Small intestine (tissue), 7 donors: ENCODE measurements at regions not wholly inside any gene's neighbourhood (a gene's known extent, or its start where the extent isn't known, plus 50 kb on each side); places are given as distances from the start of the nearest gene placed in this dataset.
"Not testable (repeated sequence)": the region's sequence is repeated elsewhere in the genome, so short reads cannot be mapped to it uniquely, and the experiment has no call there.

Experiments
- DNase-seq, 2 donors: peaks; one replicate each; pipeline versions ENCODE4 v3.0.0 to v3.0.0-alpha.2; 2013
- FAIRE-seq: peaks from 2 replicates; lab custom pipeline; 2012; peaks lifted over from hg19 to GRCh38; lab: Jason Lieb, UNC
- H3K27ac ChIP-seq, 3 donors: one replicate each; pipeline ENCODE4 v1.5.1; 2013; ENCODE audit warnings: low read length in 2 of 3, mild to moderate bottlenecking in 2 of 3, control low read depth in 1 of 3, inconsistent platforms in 1 of 3, low read depth in 1 of 3, moderate library complexity in 1 of 3
- H3K27me3 ChIP-seq, 3 donors: one replicate each; pipeline ENCODE4 v1.6.1; 2013; ENCODE audit warnings: low read length in 3 of 3, inconsistent platforms in 1 of 3; ENCODE audit not compliant: control insufficient read depth in 3 of 3, insufficient read depth in 3 of 3
- H3K36me3 ChIP-seq, 3 donors: one replicate each; pipeline ENCODE4 v1.6.1; 2013; ENCODE audit warnings: low read length in 3 of 3, inconsistent platforms in 1 of 3, low read depth in 1 of 3, mild to moderate bottlenecking in 1 of 3, moderate library complexity in 1 of 3; ENCODE audit not compliant: control insufficient read depth in 3 of 3, insufficient read depth in 2 of 3
- H3K4me1 ChIP-seq, 3 donors: one replicate each; pipeline ENCODE4 v1.6.1; 2013; ENCODE audit warnings: low read length in 2 of 3, inconsistent platforms in 1 of 3, low read depth in 1 of 3, mild to moderate bottlenecking in 1 of 3, moderate library complexity in 1 of 3; ENCODE audit not compliant: control insufficient read depth in 3 of 3, insufficient read depth in 2 of 3
- H3K4me3 ChIP-seq, 3 donors: one replicate each; pipeline ENCODE4 v1.5.1; 2013; ENCODE audit warnings: low read length in 3 of 3, control low read depth in 1 of 3, inconsistent platforms in 1 of 3, low read depth in 1 of 3, mild to moderate bottlenecking in 1 of 3, moderate library complexity in 1 of 3
- H3K9me3 ChIP-seq, 2 donors: one replicate each; pipeline ENCODE4 v1.6.1; 2013; ENCODE audit warnings: low read depth in 1 of 2, low read length in 1 of 2; ENCODE audit not compliant: control insufficient read depth in 2 of 2, insufficient read depth in 1 of 2
- WGBS, 3 donors: extraction: QIAGEN DNeasy Blood & Tissue Kit; methylation state at CpG; one replicate each; pipeline ENCODE4 v1.1.7; 2013; 5-methylcytosine and 5-hydroxymethylcytosine counted together
- donor health status: healthy with polysubstance abuse.
- donor health status: control.
- donor health status: control.
- donor health status: Bipolar disorder and iron deficiency.
- donor health status: healthy.

- H3K4me3 ChIP-seq, H3K27me3 ChIP-seq, H3K27ac ChIP-seq, FAIRE-seq, H3K4me1 ChIP-seq, H3K36me3 ChIP-seq, DNase-seq: not testable (repeated sequence)
- 76 to 84% (median 82%) methylated on average over 10 of the region's 10 CpGs for WGBS, 3 donors
- H3K9me3 ChIP-seq = peaks cover 0 to 41% of the 10 kb centered on the region in 2 donors
Measured at GRCh38 chr15:22222596-22222995, 142.3 kb downstream of the OR4M2 start.

- H3K9me3 ChIP-seq = peaks cover 0 to 56% of the 10 kb centered on the region in 2 donors
- no peaks in the 10 kb centered on the region for H3K36me3 ChIP-seq
- no peak overlapping the region for H3K27ac ChIP-seq
- no peak overlapping the region for H3K4me3 ChIP-seq
- H3K27me3 ChIP-seq = no peaks in the 10 kb centered on the region
- DNase-seq (no peak), FAIRE-seq (no peak)
- H3K4me1 ChIP-seq = no peaks in the 10 kb centered on the region
- 79 to 81% (median 80%) methylated on average over 9 of the region's 9 CpGs for WGBS, 3 donors
Measured at GRCh38 chr15:22224241-22224671, 143.9 kb downstream of the OR4M2 start.

- H3K27ac ChIP-seq, H3K27me3 ChIP-seq, H3K36me3 ChIP-seq, H3K4me3 ChIP-seq, DNase-seq, H3K4me1 ChIP-seq, FAIRE-seq: not testable (repeated sequence)
- peaks cover 0 to 60% of the 10 kb centered on the region in 2 donors for H3K9me3 ChIP-seq
- WGBS, 3 donors = 86 to 89% (median 88%) methylated on average over 7 of the region's 7 CpGs
Measured at GRCh38 chr15:22224961-22225360, 144.6 kb downstream of the OR4M2 start.

- H3K36me3 ChIP-seq = no peaks in the 10 kb centered on the region
- H3K9me3 ChIP-seq = peaks cover 0 to 63% of the 10 kb centered on the region in 2 donors
- FAIRE-seq (no peak), DNase-seq (no peak)
- H3K27ac ChIP-seq = no peak overlapping the region
- H3K27me3 ChIP-seq = no peaks in the 10 kb centered on the region
- H3K4me3 ChIP-seq = no peak overlapping the region
- H3K4me1 ChIP-seq = no peaks in the 10 kb centered on the region
- 71 to 77% (median 75%) methylated on average over 12 of the region's 12 CpGs for WGBS, 3 donors
Measured at GRCh38 chr15:22226034-22226790, 145.9 kb downstream of the OR4M2 start.

GRCh38 chr15:22227411-22228100 lies 147.2 kb downstream of the OR4M2 start:
- H3K27ac ChIP-seq = no peak overlapping the region
- FAIRE-seq = no peak
- DNase-seq = no peak
- no peaks in the 10 kb centered on the region for H3K27me3 ChIP-seq
- H3K9me3 ChIP-seq = peaks cover 0 to 64% of the 10 kb centered on the region in 2 donors
- no peak overlapping the region for H3K4me3 ChIP-seq
- 70 to 84% (median 83%) methylated on average over 7 of the region's 7 CpGs for WGBS, 3 donors
- H3K4me1 ChIP-seq = no peaks in the 10 kb centered on the region
- no peaks in the 10 kb centered on the region for H3K36me3 ChIP-seq

GRCh38 chr15:22228101-22228762 lies 147.9 kb downstream of the OR4M2 start:
- no peaks in the 10 kb centered on the region for H3K36me3 ChIP-seq
- H3K27ac ChIP-seq = no peak overlapping the region
- peaks cover 0 to 64% of the 10 kb centered on the region in 2 donors for H3K9me3 ChIP-seq
- DNase-seq (no peak), FAIRE-seq (no peak)
- no peaks in the 10 kb centered on the region for H3K4me1 ChIP-seq
- 72 to 85% (median 81%) methylated on average over 9 of the region's 9 CpGs for WGBS, 3 donors
- no peak overlapping the region for H3K4me3 ChIP-seq
- no peaks in the 10 kb centered on the region for H3K27me3 ChIP-seq

- WGBS, 3 donors = 59 to 62% (median 61%) methylated on average over 12 of the region's 12 CpGs
- H3K4me3 ChIP-seq = no peak overlapping the region
- no peak for DNase-seq
- H3K36me3 ChIP-seq = no peaks in the 10 kb centered on the region
- no peaks in the 10 kb centered on the region for H3K4me1 ChIP-seq
- FAIRE-seq = no peak
- H3K27me3 ChIP-seq = no peaks in the 10 kb centered on the region
- peaks cover 0 to 67% of the 10 kb centered on the region in 2 donors for H3K9me3 ChIP-seq
- no peak overlapping the region for H3K27ac ChIP-seq
Measured at GRCh38 chr15:22229990-22230819, 149.9 kb downstream of the OR4M2 start.

- no peak for DNase-seq
- WGBS, 3 donors = 46 to 58% (median 52%) methylated on average over 2 of the region's 2 CpGs
- Histone ChIP-seq H3K4me3 (no peak overlapping the region), H3K36me3 (no peaks in the 10 kb centered on the region), H3K9me3 (peaks cover 0 to 68% of the 10 kb centered on the region in 2 donors), H3K27me3 (no peaks in the 10 kb centered on the region), H3K4me1 (no peaks in the 10 kb centered on the region), H3K27ac (no peak overlapping the region)
- no peak for FAIRE-seq
Measured at GRCh38 chr15:22231603-22232002, 151.3 kb downstream of the OR4M2 start.
